MCF 10A (cell line): ENCODE measurements at regions not wholly inside any gene's neighbourhood (a gene's known extent, or its start where the extent isn't known, plus 50 kb on each side); places are given as distances from the start of the nearest gene placed in this dataset.

Source experiments
- BruUV-seq: library from RNA; stranded (reverse); fragments of 400-500 nt; replicated peaks from 2 replicates; lab custom pipeline; 2021; lab: Mats Ljungman, UMichigan
- CTCF ChIA-PET: fragments of 300-600 bp; sonication (Branson Sonifier 250); formaldehyde crosslinking; extraction: SDS; loops from one replicate; lab custom pipeline; 2021; ENCODE audit warnings: antibody characterized with exemption, inconsistent platforms; lab: Yijun Ruan, JAX
- POLR2A ChIA-PET: fragments of 300-600, 350-650 bp; sonication (Branson Sonifier 250); formaldehyde crosslinking; extraction: SDS; loops from one replicate; lab custom pipeline; 2020; ENCODE audit warnings: antibody characterized with exemption, inconsistent platforms; lab: Yijun Ruan, JAX
- DNase-seq: peaks from one replicate; pipeline ENCODE4 v3.0.0-alpha.2; 2018; ENCODE audit not compliant: unreplicated experiment
- H3K27ac Mint-ChIP-seq: one replicate; pipeline ENCODE4 v1.8.0; 2022; ENCODE audit warnings: mild to moderate bottlenecking, low read depth, mixed read lengths; ENCODE audit not compliant: unreplicated experiment
- H3K27me3 Mint-ChIP-seq: one replicate; pipeline ENCODE4 v1.8.0; 2022; ENCODE audit warnings: mixed read lengths; ENCODE audit not compliant: insufficient read depth, unreplicated experiment
- H3K36me3 Mint-ChIP-seq: one replicate; pipeline ENCODE4 v1.8.0; 2022; ENCODE audit warnings: mild to moderate bottlenecking, moderate library complexity, mixed read lengths; ENCODE audit not compliant: insufficient read depth, unreplicated experiment
- H3K4me1 Mint-ChIP-seq: one replicate; pipeline ENCODE4 v1.8.0; 2022; ENCODE audit warnings: mixed read lengths; ENCODE audit not compliant: insufficient read depth, unreplicated experiment
- H3K4me3 Mint-ChIP-seq: one replicate; pipeline ENCODE4 v1.8.0; 2022; ENCODE audit warnings: mild to moderate bottlenecking, moderate library complexity, mixed read lengths; ENCODE audit not compliant: unreplicated experiment
- H3K9me3 Mint-ChIP-seq: one replicate; pipeline ENCODE4 v1.8.0; 2022; ENCODE audit warnings: mixed read lengths; ENCODE audit not compliant: unreplicated experiment
- CTCF ChIP-seq: fragments of 200-600 bp; IDR thresholded peaks from one replicate; pipeline ENCODE4 v1.8.0; 2022; ENCODE audit warnings: antibody characterized with exemption, mild to moderate bottlenecking; ENCODE audit not compliant: unreplicated experiment
- intact Hi-C: fragments of 100-400 bp; cut with micrococcal nuclease; formaldehyde crosslinking; loops from 2 replicates; pipeline ENCODE4 v1.14.1; 2022

DNA sequence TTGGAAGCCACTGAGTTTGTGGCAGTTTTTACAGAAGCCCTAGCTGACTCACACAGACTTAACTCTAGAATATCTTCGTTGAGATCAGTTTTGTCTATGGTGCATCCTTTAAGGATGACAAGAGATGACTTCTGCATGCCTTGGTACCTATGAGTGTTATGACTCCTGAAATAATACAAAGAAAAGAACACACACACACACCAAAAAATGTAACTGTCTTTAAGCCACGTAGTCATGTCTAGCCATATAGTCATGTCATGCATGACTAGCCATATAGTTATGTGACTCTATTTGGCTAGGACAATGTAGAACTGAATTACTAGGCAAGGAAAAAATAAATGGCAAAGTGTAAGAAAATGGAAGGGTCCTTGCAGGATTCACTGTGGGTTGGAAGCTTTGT is 447.8 kb downstream of the NLGN4X start:
- Mint-ChIP-seq H3K27ac (no peak overlapping the region), H3K9me3 (peaks cover 21% of the 10 kb centered on the region), H3K36me3 (no peaks in the 10 kb centered on the region), H3K4me1 (no peaks in the 10 kb centered on the region), H3K27me3 (no peaks in the 10 kb centered on the region), H3K4me3 (no peak overlapping the region)
- no TSS peak for BruUV-seq
- no peak for TF ChIP-seq CTCF
- ChIA-PET POLR2A (interaction anchor here (0.7 kb wide), 1 partner anchor 59 kb away, joined by 3 read pairs; no protein-coding TSS in a partner anchor), CTCF (no interaction called here)
- intact Hi-C loops: no loop called here
- no peak for DNase-seq

DNA sequence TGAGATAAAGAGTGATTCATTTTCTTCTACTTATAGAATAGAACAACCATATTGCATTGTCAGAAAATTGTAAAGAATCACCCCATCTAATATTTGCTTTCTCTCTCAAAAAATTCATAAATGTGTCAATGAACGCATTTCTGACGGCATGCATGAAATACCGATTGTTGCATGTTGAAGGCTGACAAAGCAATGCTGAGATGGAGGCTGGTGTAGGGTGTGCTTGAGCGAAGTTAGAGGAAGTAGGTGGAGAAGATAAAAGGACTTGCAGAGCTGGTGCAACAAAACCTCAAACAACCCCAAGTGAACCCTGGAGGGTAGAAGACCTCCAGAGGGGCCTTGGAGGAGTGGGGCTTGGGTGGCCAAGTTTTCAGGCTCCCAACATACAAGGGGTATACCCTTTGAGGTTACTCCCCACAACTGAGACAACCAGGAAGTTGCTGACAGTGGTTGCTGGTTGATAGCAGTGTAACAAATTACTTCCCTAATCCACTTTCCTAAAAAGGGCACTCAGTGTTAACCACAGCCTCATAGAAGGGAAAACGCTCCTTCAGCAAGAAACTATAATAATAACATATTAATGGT is 452.7 kb downstream of the NLGN4X start:
- intact Hi-C loops: no loop called here
- no peaks in the 10 kb centered on the region for H3K36me3 Mint-ChIP-seq
- ChIA-PET POLR2A (no interaction called here), CTCF (interaction anchor here (0.8 kb wide), 1 partner anchor 9 kb away, joined by 3 read pairs; no protein-coding TSS in a partner anchor)
- BruUV-seq: no TSS peak
- no peak for DNase-seq
- no peak overlapping the region for H3K27ac Mint-ChIP-seq
- peaks cover 30% of the 10 kb centered on the region for H3K9me3 Mint-ChIP-seq
- H3K4me1 Mint-ChIP-seq: no peaks in the 10 kb centered on the region
- no peaks in the 10 kb centered on the region for H3K27me3 Mint-ChIP-seq
- H3K4me3 Mint-ChIP-seq: no peak overlapping the region
- TF ChIP-seq CTCF: no peak

DNA sequence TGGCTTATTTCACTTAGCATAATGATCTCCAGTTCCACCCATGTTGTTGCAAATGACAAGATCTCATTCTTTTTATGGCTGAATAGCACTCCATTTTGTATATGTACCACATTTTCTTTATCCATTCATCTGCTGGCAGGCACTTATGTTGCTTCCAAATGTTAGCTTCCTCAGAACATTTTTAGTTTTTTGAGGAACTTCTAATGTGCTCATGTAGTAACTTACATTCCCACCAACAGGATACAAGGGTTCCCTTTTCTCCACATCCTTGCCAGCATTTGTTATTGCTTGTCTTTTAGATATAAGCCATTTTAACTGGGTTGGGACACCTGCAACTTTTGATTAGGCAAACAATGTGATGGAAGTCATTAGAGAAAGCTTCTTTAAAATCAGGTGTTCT is 454.2 kb downstream of the NLGN4X start:
- Mint-ChIP-seq H3K4me3 (no peak overlapping the region), H3K9me3 (peaks cover 30% of the 10 kb centered on the region), H3K27ac (no peak overlapping the region), H3K4me1 (no peaks in the 10 kb centered on the region), H3K27me3 (no peaks in the 10 kb centered on the region), H3K36me3 (no peaks in the 10 kb centered on the region)
- intact Hi-C loops: no loop called here
- BruUV-seq: no TSS peak
- ChIA-PET POLR2A (no interaction called here), CTCF (interaction anchor here (0.6 kb wide), 1 partner anchor 1864 kb away, joined by 3 read pairs; no protein-coding TSS in a partner anchor)
- DNase-seq: no peak
- no peak for TF ChIP-seq CTCF

GRCh38 chrX:5771441-5771840 is 457.2 kb downstream of the NLGN4X start:
- BruUV-seq: no TSS peak
- Mint-ChIP-seq H3K4me3 (no peak overlapping the region), H3K27ac (no peak overlapping the region), H3K4me1 (no peaks in the 10 kb centered on the region), H3K27me3 (no peaks in the 10 kb centered on the region), H3K36me3 (no peaks in the 10 kb centered on the region), H3K9me3 (peaks cover 12% of the 10 kb centered on the region)
- no peak for DNase-seq
- intact Hi-C loops: no loop called here
- CTCF ChIA-PET: interaction anchor here (0.6 kb wide), 1 partner anchor 1633 kb away, joined by 3 read pairs; no protein-coding TSS in a partner anchor
- POLR2A ChIA-PET: no interaction called here
- TF ChIP-seq CTCF: no peak
